Stimulated activated CD4-positive, alpha-beta T cell treated with anti-CD3 and anti-CD28 coated beads, TNF-alpha, amount 100 ng/mL, for 48 hours (primary cell): ENCODE measurements at regions not wholly inside any gene's neighbourhood (a gene's known extent, or its start where the extent isn't known, plus 50 kb on each side); places are given as distances from the start of the nearest gene placed in this dataset.
A peak's percentile ranks its signal among the peaks of the same experiment; 100 is the strongest.
"Not testable (repeated sequence)": the region's sequence is repeated elsewhere in the genome, so short reads cannot be mapped to it uniquely, and the experiment has no call there.

Experiments used
- DNase-seq, 3 donors: peaks; one replicate each; pipeline ENCODE4 v3.0.0-alpha.2; 2020; ENCODE audit warnings: low read depth in 3 of 3

GRCh38 chr13:89034015-89034414 lies 1362.8 kb downstream of the SLITRK5 start:
- no peak for DNase-seq

- DNase-seq: no peak
Measured at GRCh38 chr13:89052699-89053098, 1381.5 kb downstream of the SLITRK5 start.

GRCh38 chr13:89053418-89053817 lies 1382.2 kb downstream of the SLITRK5 start:
- DNase-seq: no peak

GRCh38 chr13:89057274-89057673 lies 1386.1 kb downstream of the SLITRK5 start:
- DNase-seq: no peak

GRCh38 chr13:89057862-89058261 lies 1386.7 kb downstream of the SLITRK5 start:
- no peak for DNase-seq

GRCh38 chr13:89061821-89062220 lies 1390.7 kb downstream of the SLITRK5 start:
- no peak for DNase-seq

- DNase-seq: peak in 1 of 3 donors; percentile 27
Measured at GRCh38 chr13:89066868-89067466, 1395.8 kb downstream of the SLITRK5 start.

- DNase-seq: no peak
Measured at GRCh38 chr13:89072979-89073378, 1401.8 kb downstream of the SLITRK5 start.

- DNase-seq: no peak
Measured at GRCh38 chr13:89076622-89077021, 1405.5 kb downstream of the SLITRK5 start.

DNA sequence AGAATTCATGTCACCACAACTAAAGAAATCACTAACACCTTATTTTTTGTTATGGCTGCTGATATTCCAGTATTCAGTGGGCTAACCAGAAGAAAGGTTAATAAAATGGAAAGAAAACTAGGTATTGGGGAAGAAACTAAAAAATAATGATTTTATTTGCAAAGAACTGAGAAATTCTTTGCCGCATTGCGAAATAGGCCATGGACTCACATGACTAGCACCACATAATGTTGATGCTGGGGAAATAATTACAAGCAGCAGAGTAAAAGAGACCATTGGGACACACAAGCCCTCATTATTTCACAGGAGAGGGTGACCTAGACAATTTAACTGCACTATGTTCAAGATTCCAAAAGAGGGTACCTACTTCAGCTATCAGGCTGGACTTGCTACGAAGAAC lies 1411.5 kb downstream of the SLITRK5 start:
- no peak for DNase-seq

GRCh38 chr13:89088107-89088506 lies 1416.9 kb downstream of the SLITRK5 start:
- DNase-seq: not testable (repeated sequence)

GRCh38 chr13:89097994-89098393 lies 1426.8 kb downstream of the SLITRK5 start:
- DNase-seq: no peak

DNA sequence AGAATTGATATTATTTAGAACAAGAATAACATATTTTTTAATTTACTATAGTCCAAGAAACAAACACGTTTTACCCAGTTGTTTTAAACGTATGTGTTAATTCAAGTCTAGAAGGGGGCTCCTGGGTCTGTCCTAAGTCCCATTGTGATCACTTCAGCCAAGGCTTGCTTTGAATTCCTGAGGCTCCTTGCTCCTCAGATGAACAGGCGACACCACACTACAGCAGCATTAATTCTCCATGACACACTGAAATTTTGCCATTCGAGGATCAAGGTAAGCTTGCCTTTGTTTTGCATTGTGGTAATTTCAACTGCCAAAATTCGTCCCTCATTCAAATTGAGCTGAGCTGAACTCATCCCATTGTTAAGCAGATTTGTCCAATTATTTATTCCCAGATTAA lies 1442.6 kb downstream of the SLITRK5 start:
- DNase-seq: no peak

- DNase-seq: no peak
Measured at GRCh38 chr13:89115307-89115706, 1444.1 kb downstream of the SLITRK5 start.

DNA sequence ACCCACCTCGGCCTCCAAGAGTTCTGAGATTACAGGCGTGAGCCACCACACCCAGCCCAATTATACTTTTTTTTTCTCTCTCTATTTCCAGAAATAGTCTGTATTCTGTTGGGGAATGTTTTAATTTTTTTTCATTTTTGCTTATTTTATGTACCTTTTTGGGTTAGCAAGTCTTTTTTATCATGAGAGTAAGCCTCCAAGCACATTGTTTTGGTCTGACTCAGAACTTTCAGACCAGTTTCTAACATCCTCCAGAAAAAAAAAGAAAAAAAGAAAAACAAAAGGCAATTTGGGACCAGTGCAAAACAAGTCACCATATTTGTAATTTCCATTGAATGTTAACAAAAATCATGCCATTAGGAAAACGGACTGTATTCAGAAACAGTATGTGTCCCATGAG lies 1465.5 kb downstream of the SLITRK5 start:
- no peak for DNase-seq

DNA sequence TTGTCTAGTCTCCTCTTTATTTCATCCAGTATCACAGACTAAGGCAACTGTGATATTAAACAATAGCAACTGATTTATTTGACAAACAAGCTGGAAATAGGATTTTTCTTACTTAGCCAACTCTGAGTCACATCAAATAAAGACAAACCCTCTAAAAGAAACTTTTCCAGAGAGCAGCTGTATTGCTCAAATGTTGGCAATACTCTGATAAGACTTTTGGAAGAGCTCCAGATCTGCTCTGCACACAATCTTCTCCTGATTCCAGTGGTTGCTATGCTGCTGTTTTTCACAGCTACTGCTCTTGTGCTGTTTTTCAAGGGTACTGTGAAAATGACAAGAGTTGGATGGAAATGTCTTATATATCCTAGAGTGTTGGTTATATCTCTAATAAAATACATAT lies 1479.2 kb downstream of the SLITRK5 start:
- DNase-seq: no peak

- DNase-seq: no peak
Measured at GRCh38 chr13:89153941-89154340, 1482.8 kb downstream of the SLITRK5 start.

GRCh38 chr13:89163096-89163495 lies 1491.9 kb downstream of the SLITRK5 start:
- no peak for DNase-seq

- DNase-seq: no peak
Measured at GRCh38 chr13:89165685-89166084, 1494.5 kb downstream of the SLITRK5 start.

GRCh38 chr13:89169951-89170350 lies 1498.8 kb downstream of the SLITRK5 start:
- no peak for DNase-seq

DNA sequence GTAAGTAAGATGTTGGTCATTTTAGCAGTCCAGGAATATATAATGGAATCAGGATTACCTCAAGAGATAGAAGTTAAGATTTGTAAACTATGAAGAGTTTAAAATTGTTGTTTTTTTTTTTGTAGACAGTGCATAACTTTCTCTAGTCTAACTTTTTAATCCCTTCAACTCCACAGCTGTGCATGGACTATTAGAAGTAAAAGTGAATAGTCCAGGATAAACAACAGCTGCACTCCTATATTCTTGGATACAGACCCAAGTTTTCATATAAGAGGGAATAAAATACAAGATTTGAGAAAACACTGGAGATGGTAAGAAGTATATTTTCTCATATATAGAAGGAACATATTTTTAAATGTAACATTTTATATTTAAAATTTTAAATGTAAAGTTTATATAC lies 1509.9 kb downstream of the SLITRK5 start:
- DNase-seq: no peak

DNA sequence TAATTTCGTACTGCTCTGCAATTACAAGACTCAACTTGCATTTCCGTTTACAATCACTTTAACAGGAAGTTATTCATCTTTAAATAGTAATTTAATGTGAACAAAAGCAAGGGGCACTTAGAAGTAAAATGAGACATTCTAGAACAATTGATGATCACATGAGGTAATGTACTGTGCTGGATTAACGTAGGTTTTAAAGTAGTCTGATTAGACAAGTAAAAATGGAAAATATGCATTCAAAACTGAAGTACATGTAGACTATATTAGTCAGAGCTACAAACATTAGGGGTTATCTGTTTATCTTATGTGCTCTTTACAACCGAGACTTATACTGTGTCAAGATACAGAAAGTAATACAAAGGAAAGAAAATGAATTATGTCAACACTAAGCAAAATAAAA lies 1528.0 kb downstream of the SLITRK5 start:
- DNase-seq: no peak

- DNase-seq: no peak
Measured at GRCh38 chr13:89204435-89204834, 1533.3 kb downstream of the SLITRK5 start.

GRCh38 chr13:89205856-89206520 lies 1534.8 kb downstream of the SLITRK5 start:
- DNase-seq: no peak
